ENCODE measurements at regions not wholly inside any gene's neighbourhood (a gene's known extent, or its start where the extent isn't known, plus 50 kb on each side); places are given as distances from the start of the nearest gene placed in this dataset.

- Mint-ChIP-seq H3K36me3 (no peaks in the 10 kb centered on the region), H3K27me3 (no peaks in the 10 kb centered on the region), H3K4me3 (no peak overlapping the region), H3K9me3 (peaks cover 0 to 9% (median 3%) of the 10 kb centered on the region in 7 donors), H3K4me1 (no peaks in the 10 kb centered on the region), H3K27ac (no peak overlapping the region)
- Histone ChIP-seq H3K9me3 (ENCODE audit: control insufficient read depth in 2 of 2, low read length in 2 of 2) (no peaks in the 10 kb centered on the region), H3K27ac (ENCODE audit: insufficient read depth, low read length, poor library complexity, severe bottlenecking) (no peak overlapping the region), H3K4me3 (ENCODE audit: low read depth, low read length) (no peak overlapping the region), H3K36me3 (ENCODE audit: control insufficient read depth, insufficient read depth, low read length) (no peaks in the 10 kb centered on the region), H3K27me3 (ENCODE audit: control insufficient read depth, insufficient read depth, low read length) (no peaks in the 10 kb centered on the region), H3K4me1 (ENCODE audit: control insufficient read depth, insufficient read depth, low read length, poor library complexity, severe bottlenecking) (no peaks in the 10 kb centered on the region)
- no peak for ATAC-seq (ENCODE audit: low read depth in 2 of 2)
- no peak for DNase-seq
Measured at GRCh38 chr11:16474659-16475058, 118.3 kb upstream of the SOX6 start.

GRCh38 chr11:16469968-16470367, 113.6 kb upstream of the SOX6 start:
- Mint-ChIP-seq H3K27me3 (no peaks in the 10 kb centered on the region), H3K27ac (no peak overlapping the region), H3K36me3 (no peaks in the 10 kb centered on the region), H3K4me3 (no peak overlapping the region), H3K9me3 (peaks cover 0 to 9% (median 3%) of the 10 kb centered on the region in 7 donors), H3K4me1 (no peaks in the 10 kb centered on the region)
- Histone ChIP-seq H3K4me3 (ENCODE audit: low read depth, low read length) (no peak overlapping the region), H3K4me1 (ENCODE audit: control insufficient read depth, insufficient read depth, low read length, poor library complexity, severe bottlenecking) (no peaks in the 10 kb centered on the region), H3K36me3 (ENCODE audit: control insufficient read depth, insufficient read depth, low read length) (no peaks in the 10 kb centered on the region), H3K27me3 (ENCODE audit: control insufficient read depth, insufficient read depth, low read length) (no peaks in the 10 kb centered on the region), H3K9me3 (ENCODE audit: control insufficient read depth in 2 of 2, low read length in 2 of 2) (no peaks in the 10 kb centered on the region), H3K27ac (ENCODE audit: insufficient read depth, low read length, poor library complexity, severe bottlenecking) (no peak overlapping the region)
- DNase-seq (no peak), ATAC-seq (ENCODE audit: low read depth in 2 of 2) (no peak)

GRCh38 chr11:16468735-16469453, 112.5 kb upstream of the SOX6 start:
- Histone ChIP-seq H3K36me3 (ENCODE audit: control insufficient read depth, insufficient read depth, low read length) (no peaks in the 10 kb centered on the region), H3K9me3 (ENCODE audit: control insufficient read depth in 2 of 2, low read length in 2 of 2) (no peaks in the 10 kb centered on the region), H3K27ac (ENCODE audit: insufficient read depth, low read length, poor library complexity, severe bottlenecking) (no peak overlapping the region), H3K27me3 (ENCODE audit: control insufficient read depth, insufficient read depth, low read length) (no peaks in the 10 kb centered on the region), H3K4me3 (ENCODE audit: low read depth, low read length) (no peak overlapping the region), H3K4me1 (ENCODE audit: control insufficient read depth, insufficient read depth, low read length, poor library complexity, severe bottlenecking) (no peaks in the 10 kb centered on the region)
- Mint-ChIP-seq H3K4me1 (no peaks in the 10 kb centered on the region), H3K9me3 (peaks cover 0 to 4% (median 3%) of the 10 kb centered on the region in 7 donors), H3K27me3 (peaks cover 4% of the 10 kb centered on the region), H3K27ac (no peak overlapping the region), H3K4me3 (no peak overlapping the region), H3K36me3 (no peaks in the 10 kb centered on the region)
- no peak for ATAC-seq (ENCODE audit: low read depth in 2 of 2)
- DNase-seq: no peak

- Mint-ChIP-seq H3K27ac (no peak overlapping the region), H3K36me3 (no peaks in the 10 kb centered on the region), H3K4me1 (no peaks in the 10 kb centered on the region), H3K27me3 (peaks cover 4% of the 10 kb centered on the region), H3K9me3 (peaks cover 0 to 5% (median 3%) of the 10 kb centered on the region in 7 donors), H3K4me3 (no peak overlapping the region)
- no peak overlapping the region for H3K27ac ChIP-seq (ENCODE audit: insufficient read depth, low read length, poor library complexity, severe bottlenecking)
- no peaks in the 10 kb centered on the region for H3K27me3 ChIP-seq (ENCODE audit: control insufficient read depth, insufficient read depth, low read length)
- H3K9me3 ChIP-seq (ENCODE audit: control insufficient read depth in 2 of 2, low read length in 2 of 2): no peaks in the 10 kb centered on the region
- no peak overlapping the region for H3K4me3 ChIP-seq (ENCODE audit: low read depth, low read length)
- no peaks in the 10 kb centered on the region for H3K4me1 ChIP-seq (ENCODE audit: control insufficient read depth, insufficient read depth, low read length, poor library complexity, severe bottlenecking)
- ATAC-seq (ENCODE audit: low read depth in 2 of 2) (no peak), DNase-seq (no peak)
- H3K36me3 ChIP-seq (ENCODE audit: control insufficient read depth, insufficient read depth, low read length): no peaks in the 10 kb centered on the region
Measured at GRCh38 chr11:16460508-16460907, 104.2 kb upstream of the SOX6 start.

GRCh38 chr11:16456366-16456765, 100.0 kb upstream of the SOX6 start:
- no peaks in the 10 kb centered on the region for H3K4me1 Mint-ChIP-seq
- DNase-seq (no peak), ATAC-seq (ENCODE audit: low read depth in 2 of 2) (no peak)
- H3K27me3 Mint-ChIP-seq: no peaks in the 10 kb centered on the region
- no peaks in the 10 kb centered on the region for H3K36me3 Mint-ChIP-seq
- peaks cover 0 to 7% (median 2%) of the 10 kb centered on the region in 7 donors for H3K9me3 Mint-ChIP-seq
- Histone ChIP-seq H3K36me3 (ENCODE audit: control insufficient read depth, insufficient read depth, low read length) (no peaks in the 10 kb centered on the region), H3K4me1 (ENCODE audit: control insufficient read depth, insufficient read depth, low read length, poor library complexity, severe bottlenecking) (no peaks in the 10 kb centered on the region), H3K4me3 (ENCODE audit: low read depth, low read length) (no peak overlapping the region), H3K27ac (ENCODE audit: insufficient read depth, low read length, poor library complexity, severe bottlenecking) (no peak overlapping the region), H3K9me3 (ENCODE audit: control insufficient read depth in 2 of 2, low read length in 2 of 2) (no peaks in the 10 kb centered on the region), H3K27me3 (ENCODE audit: control insufficient read depth, insufficient read depth, low read length) (no peaks in the 10 kb centered on the region)
- H3K4me3 Mint-ChIP-seq: no peak overlapping the region
- no peak overlapping the region for H3K27ac Mint-ChIP-seq

- no peak overlapping the region for H3K4me3 Mint-ChIP-seq
Measured at GRCh38 chr11:16454289-16454863, 98.0 kb upstream of the SOX6 start.

GRCh38 chr11:16448123-16448717, 91.9 kb upstream of the SOX6 start:
- Histone ChIP-seq H3K4me1 (ENCODE audit: control insufficient read depth, insufficient read depth, low read length, poor library complexity, severe bottlenecking) (no peaks in the 10 kb centered on the region), H3K36me3 (ENCODE audit: control insufficient read depth, insufficient read depth, low read length) (no peaks in the 10 kb centered on the region), H3K9me3 (ENCODE audit: control insufficient read depth in 2 of 2, low read length in 2 of 2) (no peaks in the 10 kb centered on the region), H3K4me3 (ENCODE audit: low read depth, low read length) (no peak overlapping the region), H3K27me3 (ENCODE audit: control insufficient read depth, insufficient read depth, low read length) (no peaks in the 10 kb centered on the region), H3K27ac (ENCODE audit: insufficient read depth, low read length, poor library complexity, severe bottlenecking) (no peak overlapping the region)
- Mint-ChIP-seq H3K9me3 (peaks cover 0 to 10% (median 2%) of the 10 kb centered on the region in 7 donors), H3K27me3 (no peaks in the 10 kb centered on the region), H3K27ac (no peak overlapping the region), H3K4me1 (no peaks in the 10 kb centered on the region), H3K36me3 (no peaks in the 10 kb centered on the region), H3K4me3 (no peak overlapping the region)
- DNase-seq: no peak
- ATAC-seq (ENCODE audit: low read depth in 2 of 2): no peak

More at GRCh38 chr11:16454289-16454863, 98.0 kb upstream of the SOX6 start:
- Mint-ChIP-seq H3K27me3 (no peaks in the 10 kb centered on the region), H3K4me1 (no peaks in the 10 kb centered on the region), H3K36me3 (no peaks in the 10 kb centered on the region), H3K9me3 (peaks cover 0 to 13% (median 0%) of the 10 kb centered on the region in 7 donors), H3K27ac (no peak overlapping the region)
- Histone ChIP-seq H3K4me3 (ENCODE audit: low read depth, low read length) (no peak overlapping the region), H3K36me3 (ENCODE audit: control insufficient read depth, insufficient read depth, low read length) (no peaks in the 10 kb centered on the region), H3K4me1 (ENCODE audit: control insufficient read depth, insufficient read depth, low read length, poor library complexity, severe bottlenecking) (no peaks in the 10 kb centered on the region), H3K27me3 (ENCODE audit: control insufficient read depth, insufficient read depth, low read length) (no peaks in the 10 kb centered on the region), H3K27ac (ENCODE audit: insufficient read depth, low read length, poor library complexity, severe bottlenecking) (no peak overlapping the region), H3K9me3 (ENCODE audit: control insufficient read depth in 2 of 2, low read length in 2 of 2) (no peaks in the 10 kb centered on the region)
- ATAC-seq (ENCODE audit: low read depth in 2 of 2) (no peak), DNase-seq (no peak)
